ENCODE measurements at regions not wholly inside any gene's neighbourhood (a gene's known extent, or its start where the extent isn't known, plus 50 kb on each side); places are given as distances from the start of the nearest gene placed in this dataset.
"Not testable (repeated sequence)": the region's sequence is repeated elsewhere in the genome, so short reads cannot be mapped to it uniquely, and the experiment has no call there.

DNA sequence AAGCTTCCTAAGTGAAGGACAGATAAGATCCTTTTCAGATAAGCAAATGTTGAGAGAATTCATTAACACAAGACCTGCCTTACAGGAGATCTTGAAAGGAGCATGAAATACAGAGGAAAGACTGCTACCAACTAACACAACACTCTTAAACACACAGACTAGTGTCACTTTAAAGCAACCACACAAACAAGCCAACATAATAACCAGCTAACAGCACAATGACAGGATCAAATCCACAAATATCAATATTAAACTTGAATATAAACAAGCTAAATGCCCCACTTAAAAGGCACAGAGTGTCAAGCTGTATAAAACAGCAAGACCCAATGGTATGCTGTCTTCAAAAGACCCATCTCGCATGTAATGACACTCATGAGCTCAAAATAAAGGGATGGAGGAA, 70.8 kb upstream of the HMGXB4 start:
- no peak for DNase-seq

DNA sequence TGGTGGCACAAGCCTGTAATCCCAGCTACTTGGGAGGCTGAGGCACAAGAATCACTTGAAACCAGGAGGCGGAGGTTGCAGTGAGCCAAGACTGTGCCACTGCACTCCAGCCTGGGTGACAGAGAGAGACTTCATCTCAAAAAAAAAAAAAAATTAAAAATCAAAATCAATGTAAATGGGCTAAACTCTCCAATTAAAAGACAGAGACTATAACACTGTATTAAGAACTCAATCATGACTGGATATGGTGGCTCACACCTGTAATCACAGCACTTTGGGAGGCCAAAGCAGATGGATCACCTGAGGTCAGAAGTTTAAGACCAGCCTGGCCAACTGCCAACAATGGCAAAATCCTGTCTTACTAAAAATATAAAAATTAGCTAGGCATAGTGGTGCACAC, 68.4 kb upstream of the HMGXB4 start:
- DNase-seq, result not testable (repeated sequence)

DNA sequence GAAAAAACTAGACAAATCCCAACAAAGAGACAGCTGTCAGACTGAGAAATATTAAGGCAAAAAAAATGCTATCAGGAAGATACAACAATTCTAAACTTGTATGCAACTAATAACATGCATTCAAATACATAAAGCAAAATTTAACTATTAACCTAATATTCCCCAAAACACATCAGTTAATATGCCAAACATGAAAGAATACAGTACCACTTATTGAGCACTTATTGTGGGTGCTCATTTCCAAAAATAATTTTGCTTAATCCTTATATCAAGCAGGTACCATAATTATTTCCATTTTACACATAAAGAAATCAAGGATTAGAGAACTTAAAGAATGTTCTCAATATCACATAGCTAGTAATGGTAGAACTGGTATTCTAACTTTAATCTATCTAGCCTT, 67.7 kb upstream of the HMGXB4 start:
- DNase-seq, result no peak

DNA sequence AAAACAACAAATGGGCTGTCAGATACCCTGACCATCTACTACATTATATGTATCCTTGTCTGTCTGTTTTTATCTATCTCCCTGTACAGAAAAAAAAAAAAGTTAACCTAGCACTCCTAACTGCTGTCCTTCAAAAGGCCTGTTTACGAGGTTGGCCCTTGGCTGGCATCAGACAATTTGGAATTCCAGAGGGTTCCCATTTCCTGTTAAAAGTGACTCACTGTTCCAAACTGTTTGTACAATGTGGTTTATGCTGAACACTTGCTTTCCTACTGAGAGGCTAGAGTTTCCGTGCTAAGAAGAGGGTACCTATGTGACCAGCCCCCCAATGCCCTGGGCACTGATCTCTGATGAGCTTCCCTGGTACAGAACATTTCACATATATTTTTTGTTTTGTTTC, 65.9 kb upstream of the HMGXB4 start:
- no peak for DNase-seq

DNA sequence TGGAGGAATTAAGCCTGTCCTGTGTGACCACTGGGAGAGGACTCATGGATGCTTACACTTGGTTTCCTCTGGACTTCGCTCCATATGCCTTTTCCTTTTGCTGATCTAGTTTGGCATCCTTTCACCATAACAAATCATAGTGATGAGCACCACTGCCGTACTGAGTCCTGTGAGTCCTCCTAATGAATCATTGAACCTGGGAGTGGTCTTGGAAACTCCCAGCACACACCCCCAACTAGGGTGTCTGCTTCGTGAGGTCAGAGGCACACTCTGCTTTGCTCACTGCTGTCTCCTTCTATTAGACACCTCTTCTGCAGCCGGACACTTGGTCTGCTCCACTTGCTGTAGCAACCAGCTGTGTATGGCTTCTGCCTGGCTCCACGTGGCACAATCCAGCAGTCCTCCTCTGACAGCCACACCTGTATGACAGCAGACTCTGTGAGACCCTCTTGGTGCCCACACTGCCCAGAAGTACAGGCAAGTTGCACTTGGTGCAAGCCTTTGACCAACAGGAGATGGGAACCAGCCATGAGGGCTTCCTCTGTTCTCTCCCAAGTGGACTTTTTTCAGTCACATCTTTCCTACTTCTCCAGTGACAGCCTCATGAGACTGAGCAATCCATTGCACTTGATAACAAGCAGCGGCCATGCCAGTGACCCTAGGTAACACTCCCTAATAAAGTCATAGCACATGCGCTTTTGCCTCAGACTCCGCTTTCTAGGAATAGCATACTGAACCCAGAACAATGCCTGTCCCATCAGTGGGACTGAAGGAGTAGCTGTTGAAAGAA, 65.0 kb upstream of the HMGXB4 start:
- DNase-seq, result no peak

DNA sequence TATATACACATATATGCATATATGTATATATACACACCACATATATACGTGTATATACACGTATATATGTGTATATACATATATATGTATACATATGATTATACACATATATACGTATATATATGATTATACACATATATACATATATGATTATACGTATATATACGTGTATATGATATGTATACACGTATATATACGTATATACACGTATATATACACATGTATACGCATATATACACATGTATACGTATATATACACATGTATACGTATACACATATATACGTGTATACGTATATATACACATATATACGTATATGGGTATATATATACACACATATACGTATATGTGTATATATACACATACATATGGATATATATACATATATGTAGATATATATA, 62.1 kb upstream of the HMGXB4 start:
- DNase-seq, result no peak

DNA sequence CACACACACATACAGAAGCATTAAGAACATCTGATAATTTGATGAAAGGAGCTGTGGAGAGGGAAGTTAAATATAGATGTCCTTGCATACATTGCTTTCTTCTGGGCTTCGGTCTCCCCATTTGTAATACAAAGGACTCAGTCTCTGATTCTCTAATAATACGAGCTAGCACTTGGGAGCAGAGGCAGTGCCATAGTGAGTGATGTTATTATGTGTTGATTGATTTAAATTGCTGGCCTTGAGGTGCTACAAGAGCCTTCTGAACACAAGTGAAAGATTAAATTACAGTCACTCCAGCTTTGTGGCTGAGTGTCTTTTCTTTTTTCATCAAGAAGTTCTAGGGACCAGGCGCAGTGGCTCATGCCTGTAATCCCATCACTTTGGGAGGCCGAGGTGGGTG, 61.5 kb upstream of the HMGXB4 start:
- DNase-seq, result no peak

DNA sequence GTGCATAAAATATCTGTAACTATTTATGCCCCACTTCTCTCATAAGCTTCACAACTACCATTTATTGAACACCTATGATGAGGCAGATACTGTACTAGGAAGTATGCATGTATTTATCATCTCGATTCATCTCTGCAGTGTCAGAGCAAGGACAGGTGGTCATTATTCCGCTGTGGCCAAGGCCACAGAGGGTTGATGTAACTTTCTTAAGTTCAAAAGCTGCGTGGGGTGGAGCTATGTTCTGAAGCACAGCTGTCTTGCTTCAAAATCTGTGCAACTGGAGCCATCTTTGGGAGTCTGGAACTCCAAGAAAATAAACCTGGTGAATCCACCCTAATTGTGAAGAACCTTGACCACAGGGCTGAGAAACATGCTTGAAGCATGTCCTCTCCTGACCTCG, 60.2 kb upstream of the HMGXB4 start:
- no peak for DNase-seq

DNA sequence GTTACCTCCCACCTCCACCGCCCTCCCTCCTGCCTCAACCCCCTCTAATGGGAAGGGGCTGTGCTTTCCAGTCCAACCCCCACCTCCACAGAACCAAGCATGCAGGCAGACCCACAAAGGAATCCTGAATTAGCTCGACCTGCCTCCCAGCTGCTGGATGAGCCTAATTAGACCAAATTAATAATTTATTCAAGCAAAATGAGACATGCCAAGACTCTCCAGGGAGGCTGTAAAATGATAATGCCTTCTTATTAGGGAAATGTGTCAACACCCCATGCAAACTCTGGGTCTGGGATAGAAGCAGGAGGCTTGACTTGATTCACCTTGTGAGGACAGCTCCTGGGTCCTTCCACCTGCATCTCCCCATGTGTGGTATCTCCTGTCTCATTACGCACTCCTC, 59.4 kb upstream of the HMGXB4 start:
- no peak for DNase-seq

DNA sequence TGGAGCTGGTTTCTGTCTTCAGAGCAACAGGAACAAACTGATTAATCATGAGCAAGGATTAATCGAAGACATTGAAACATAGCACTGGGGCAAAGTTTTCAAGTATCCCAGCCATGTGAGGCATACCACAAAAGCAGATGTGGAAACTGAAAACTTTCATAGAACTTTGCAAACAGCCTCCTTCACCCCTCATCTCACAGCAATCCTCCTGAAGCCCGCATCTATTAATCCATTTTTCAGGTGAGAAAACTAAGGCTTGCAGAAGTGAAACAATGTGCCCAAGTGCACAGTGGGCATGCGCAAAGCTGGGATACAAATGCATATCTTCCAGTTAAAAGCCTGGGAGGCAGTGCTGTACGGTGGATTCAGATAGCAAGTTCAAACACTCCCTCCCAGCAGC, 58.6 kb upstream of the HMGXB4 start:
- no peak for DNase-seq

DNA sequence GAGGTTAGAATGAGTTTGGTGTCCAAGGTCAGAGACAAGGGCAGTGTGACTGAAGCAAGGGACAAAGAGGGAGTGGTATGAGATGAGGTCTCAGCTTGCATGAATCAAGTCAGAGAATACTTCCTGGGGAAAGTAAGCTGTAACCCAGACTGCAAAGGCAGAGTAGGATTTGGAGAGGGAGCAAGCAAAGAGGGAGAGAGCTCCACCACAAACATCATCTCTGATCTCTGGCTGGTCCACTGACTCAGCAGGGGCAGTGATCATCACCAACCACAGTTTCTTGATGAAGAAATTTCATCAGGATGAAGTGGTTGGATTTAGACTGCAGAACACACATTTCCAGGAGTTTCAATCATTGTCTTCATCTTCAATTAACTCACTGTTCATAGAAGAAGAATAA, 54.9 kb upstream of the HMGXB4 start:
- no peak for DNase-seq

DNA sequence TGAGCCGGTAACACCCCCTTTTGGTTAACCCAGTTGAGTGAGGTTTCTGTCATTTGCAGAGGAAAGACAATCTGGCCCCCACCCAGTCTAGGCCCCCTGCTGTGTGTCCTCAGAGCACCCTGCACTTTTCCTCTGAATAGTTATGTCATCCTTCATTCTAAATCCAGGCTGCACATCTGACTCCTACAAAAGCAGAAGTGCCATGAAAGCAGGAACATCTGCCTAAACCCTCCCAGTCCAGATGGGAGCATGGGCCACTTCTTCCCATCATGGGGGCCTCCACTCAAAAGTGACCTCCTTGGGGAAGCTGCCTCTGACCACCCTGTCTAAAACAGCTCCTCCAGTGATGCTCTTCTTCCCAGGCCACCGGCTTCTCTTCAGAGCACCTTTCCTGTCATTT, 53.7 kb upstream of the HMGXB4 start:
- DNase-seq, result no peak

DNA sequence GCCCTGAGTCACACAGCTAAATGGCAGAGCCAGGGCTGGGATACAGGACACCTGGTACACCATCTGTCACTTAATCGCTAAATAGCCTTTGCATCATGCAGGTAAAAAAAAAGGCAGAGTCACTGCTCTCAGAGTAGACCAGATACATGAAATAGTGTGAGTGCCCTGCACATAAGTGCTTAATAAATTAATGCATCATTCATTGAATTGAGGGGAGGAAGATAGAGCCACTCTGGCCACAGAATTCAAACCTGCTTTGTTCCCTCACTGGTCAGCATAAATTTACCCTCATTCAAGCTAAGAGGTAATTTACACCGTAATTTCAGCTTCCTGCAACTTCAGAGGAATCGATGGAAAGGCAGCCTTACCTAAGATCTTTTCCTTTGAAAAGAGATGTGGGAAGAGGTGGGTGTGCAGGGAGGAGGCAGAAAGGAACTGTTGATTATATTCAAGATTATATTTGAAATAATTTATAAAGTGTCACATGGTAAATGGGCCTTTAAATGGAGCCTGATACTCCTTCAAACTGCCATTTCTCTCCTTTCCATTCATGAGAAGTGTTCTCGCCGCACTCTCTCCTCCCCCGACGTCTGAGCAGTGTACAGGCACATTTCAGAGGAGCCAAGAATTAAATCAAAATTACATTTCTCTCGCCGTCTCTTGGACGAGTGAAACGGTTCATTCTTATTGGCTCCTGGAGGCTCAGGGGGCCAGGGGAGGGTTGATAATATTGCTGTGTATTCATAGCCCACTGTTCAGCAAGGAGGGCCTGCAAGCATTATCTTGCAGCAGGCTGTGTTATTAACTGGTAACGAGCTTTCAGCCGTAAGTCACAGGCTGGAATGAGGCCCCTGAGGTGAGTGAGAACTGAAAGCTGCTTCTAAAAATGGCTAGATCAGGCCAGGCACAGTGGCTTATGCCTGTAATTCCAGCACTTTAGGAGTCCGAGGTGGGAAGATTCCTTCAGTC, 52.2 kb upstream of the HMGXB4 start:
- DNase-seq, result no peak

DNA sequence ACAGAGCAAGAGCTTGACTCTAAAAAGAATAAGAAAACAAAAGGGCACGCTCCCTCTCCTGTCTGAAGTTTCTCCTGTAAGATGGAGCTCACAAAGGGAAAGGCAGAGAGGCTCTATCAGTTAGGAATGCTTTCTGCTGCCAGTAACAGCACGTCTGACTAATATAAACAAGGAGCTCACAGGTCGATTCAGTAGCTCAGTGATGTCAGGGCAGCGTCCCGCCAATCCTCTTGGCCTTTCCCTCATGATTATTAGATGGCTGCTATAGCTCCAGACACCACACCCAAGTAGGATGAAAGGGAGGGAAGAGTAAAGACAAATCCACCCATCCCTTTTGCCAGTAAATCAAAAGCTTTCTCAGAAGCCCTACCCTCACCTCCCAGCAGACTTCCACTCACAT, 51.3 kb upstream of the HMGXB4 start:
- DNase-seq, result no peak

DNA sequence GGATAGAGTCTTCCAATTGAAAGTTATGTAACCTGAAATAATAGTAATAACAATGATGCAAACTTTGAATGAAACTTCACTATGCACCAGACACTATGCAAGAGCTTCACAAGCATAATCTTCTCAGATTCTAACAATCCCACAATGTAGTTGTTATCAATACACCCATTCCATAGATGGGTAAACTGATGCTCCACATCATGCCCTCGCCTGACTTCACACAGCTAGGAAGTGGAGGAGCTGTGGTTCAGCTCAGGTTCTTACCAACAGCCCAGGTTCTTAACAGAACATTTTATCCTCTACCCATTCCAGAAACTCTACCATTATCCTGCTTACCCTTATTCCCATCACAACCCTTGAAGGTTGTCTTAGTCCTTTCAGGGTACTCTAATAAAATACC, 50.4 kb upstream of the HMGXB4 start:
- DNase-seq, result no peak

All from activated CD4-positive, alpha-beta T cell treated with anti-CD3 and anti-CD28 coated beads, Interleukin-2, amount 50 U/mL, for 48 hours (primary cell).